Right renal pelvis (tissue), 4 donors: ENCODE measurements at regions not wholly inside any gene's neighbourhood (a gene's known extent, or its start where the extent isn't known, plus 50 kb on each side); places are given as distances from the start of the nearest gene placed in this dataset.
"Not testable (repeated sequence)": the region's sequence is repeated elsewhere in the genome, so short reads cannot be mapped to it uniquely, and the experiment has no call there.

Experiments used
- DNase-seq, 4 donors: peaks; one replicate each; pipeline ENCODE4 v3.0.0-alpha.2; 2013; ENCODE audit warnings: low read depth in 4 of 4, low spot score in 3 of 4, missing footprints in 1 of 4

DNA sequence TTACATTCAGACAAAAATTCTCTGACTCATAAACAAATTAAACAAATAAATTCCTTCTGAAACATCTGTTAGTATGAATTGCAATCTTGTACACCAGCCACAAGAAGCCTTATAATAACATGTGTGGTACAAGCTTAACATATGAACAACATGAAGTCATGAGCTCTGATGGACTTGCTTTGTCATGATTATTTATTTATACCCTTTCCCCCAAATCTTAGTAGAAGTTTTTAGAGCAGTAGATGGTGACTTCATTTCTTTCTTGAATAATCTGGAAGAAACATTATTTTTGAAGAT is 633.4 kb downstream of the EPHA3 start:
- no peak for DNase-seq

DNA sequence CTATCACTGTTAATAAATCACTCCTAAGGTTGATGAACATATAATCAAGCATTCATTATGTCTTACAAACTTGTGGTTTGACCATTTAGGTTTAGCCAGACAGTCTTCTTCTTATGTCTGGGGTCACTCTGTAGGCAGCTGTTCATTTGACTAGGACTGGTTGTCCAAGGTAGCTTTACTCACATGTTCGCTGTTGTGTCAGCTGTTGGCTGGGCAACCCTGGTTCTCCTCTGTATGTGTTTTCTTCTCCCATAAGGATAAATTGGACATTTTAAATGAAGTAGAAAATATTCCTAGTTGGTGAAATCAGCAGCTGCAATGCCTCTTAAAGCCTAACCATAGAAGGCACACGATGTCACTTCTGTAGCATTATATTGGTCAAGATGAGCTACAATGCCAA is 635.1 kb downstream of the EPHA3 start:
- DNase-seq, result no peak

DNA sequence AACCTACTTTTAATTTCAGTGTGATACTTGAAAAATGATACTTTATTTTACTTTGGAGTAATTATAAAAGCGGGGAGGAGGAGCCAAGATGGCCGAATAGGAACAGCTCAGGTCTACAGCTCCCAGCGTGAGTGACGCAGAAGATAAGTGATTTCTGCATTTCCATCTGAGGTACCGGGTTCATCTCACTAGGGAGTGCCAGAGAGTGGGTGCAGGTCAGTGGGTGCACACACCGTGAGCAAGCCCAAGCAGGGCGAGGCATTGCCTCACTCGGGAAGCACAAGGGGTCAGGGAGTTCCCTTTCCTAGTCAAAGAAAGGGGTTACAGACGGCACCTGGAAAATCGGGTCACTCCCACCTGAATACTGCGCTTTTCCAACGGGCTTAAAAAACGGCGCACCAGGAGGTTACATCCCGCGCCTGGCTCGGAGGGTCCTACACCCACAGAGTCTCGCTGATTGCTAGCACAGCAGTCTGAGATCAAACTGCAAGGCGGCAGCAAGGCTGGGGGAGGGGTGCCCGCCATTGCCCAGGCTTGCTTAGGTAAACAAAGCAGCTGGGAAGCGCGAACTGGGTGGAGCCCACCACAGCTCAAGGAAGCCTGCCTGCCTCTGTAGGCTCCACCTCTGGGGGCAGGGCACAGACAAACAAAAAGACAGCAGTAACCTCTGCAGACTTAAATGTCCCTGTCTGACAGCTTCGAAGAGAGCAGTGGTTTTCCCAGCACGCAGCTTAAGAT is 640.3 kb downstream of the EPHA3 start:
- DNase-seq, result not testable (repeated sequence)

DNA sequence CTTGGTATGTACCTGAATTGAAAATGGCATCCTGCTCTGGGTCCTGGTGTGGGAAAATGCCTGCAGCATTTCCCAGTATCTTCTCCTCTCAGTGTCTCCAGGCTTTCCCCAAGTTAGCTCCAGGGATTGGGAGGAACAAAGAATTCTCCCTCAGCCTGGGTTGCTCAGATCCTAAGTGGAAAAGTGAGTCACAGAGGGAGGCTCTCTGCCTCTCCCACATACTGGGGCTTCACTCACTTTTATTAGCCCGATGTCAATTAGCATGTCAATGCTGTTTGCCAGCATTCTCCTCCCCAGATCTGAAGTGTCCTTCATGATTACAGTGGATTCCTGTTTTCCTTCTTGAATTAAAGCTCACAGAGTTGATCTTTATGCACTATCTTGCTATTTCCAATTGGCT is 655.0 kb downstream of the EPHA3 start:
- no peak for DNase-seq

DNA sequence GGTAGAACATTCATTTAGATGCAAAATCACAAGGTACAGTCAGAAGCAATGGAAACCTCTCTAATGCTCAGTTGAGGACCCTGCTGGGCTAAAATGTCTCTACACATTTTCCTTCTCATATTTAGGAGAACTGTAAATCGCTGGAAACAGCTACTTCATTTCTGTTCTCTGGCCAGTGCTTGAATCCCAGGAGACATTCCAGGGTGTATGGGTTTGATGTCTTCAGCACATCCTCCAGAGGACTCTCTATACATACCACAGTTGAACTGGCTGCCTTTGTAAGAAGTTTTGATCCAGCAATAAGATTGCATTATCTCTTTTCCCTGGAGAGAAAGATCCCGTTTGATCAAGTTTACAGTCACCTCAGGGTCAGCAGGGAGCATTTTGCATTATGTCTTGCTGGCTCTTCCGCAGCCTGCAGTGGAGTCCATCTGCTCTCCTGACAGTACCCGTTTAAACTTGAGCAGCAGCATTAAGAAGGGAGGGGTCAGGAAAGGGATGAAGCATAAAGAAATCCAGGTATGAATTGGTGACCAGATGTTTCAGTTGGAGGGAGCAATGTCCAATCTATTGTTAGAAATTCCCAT is 676.0 kb downstream of the EPHA3 start:
- DNase-seq, result no peak

DNA sequence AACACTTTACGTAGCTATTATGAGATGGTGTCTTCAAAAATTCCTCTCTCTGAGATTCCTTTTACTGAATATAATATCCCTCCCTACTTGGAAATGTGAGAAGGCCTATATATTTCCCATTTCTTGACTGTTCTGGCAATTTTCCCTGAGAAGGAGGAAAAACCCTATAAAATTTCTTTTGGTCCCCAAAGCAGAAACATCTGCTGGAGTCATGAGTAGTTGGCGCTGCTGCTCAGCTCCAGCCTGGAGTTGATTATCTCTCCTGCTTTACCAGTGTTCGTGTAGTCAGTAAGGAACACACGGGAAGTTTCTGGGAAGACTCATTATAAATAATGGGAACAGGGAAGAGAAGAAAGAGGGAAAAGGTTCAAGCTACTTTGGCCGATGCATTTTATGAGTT is 680.1 kb downstream of the EPHA3 start:
- DNase-seq, result no peak

DNA sequence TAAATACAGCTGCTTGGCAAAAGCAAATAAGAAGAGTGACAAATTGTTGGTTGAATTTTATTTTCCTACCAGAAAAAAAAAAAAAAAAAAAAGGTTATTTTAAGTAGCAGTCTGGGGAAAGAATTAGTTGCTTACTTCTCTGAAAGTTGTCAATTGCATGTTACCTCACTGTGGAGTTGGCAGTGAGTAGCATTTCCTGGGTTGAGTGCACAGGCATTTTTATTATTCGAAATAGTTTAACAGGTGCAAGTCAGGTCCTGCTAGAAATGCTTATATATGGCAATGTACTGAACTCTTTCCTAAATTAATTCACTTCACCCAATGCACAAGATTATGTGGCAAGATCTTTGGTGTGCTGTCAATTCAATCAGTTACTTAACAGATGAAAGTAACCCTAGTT is 680.6 kb downstream of the EPHA3 start:
- no peak for DNase-seq

DNA sequence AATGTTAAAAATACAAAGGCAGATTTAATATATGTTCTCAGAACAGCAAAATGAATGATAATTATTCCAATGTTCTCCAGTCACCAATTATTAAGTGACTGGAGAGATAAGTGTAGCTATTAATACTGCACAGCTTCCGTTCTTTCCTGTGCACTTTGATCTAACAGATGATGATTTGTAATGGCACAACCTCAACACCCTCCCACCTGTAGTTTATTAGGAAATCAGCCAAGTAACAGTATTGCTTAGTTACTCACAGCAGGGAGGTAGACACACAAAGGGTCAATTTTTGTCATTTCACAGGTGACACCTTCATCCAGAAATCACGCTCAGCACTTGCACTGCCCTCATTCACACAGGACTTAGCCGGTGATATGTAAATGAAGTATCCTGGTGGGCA is 688.1 kb downstream of the EPHA3 start:
- DNase-seq, result no peak

DNA sequence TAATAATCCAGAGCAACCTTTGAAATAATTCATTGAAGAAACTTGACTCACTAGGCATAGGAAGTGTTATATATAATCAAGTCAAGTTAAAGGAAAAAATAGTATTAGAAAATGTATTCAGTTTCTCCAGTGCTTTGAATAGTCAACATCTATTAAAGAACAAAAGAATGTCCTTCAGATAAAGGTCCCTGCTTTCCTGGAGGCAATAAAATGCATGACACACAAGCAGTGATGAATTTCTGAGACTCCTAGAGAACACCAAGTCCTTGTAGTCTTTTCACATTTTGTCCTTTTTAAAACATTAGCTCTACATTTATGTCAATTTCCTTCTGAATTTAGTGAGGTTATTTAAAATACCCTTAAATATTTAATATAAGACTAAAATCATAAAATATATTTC is 695.5 kb downstream of the EPHA3 start:
- DNase-seq, result no peak

DNA sequence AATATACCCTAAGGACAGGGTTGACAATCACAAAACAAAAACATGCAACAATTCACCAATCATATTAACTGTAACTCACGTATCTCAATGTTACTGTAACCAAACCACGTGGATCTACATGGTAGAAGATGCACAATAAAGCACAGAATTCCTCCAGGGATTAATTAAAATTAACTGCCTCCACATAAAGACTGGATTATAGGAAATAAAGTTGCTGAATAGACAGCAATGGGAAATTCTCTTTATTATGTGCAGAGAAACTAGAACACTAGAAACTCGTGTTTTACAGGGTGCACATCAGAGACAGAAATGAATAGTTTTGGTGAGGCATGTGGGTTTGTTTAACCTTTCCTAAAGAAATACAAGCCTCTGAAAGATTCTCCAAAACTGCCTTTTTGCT is 696.3 kb downstream of the EPHA3 start:
- DNase-seq, result no peak

DNA sequence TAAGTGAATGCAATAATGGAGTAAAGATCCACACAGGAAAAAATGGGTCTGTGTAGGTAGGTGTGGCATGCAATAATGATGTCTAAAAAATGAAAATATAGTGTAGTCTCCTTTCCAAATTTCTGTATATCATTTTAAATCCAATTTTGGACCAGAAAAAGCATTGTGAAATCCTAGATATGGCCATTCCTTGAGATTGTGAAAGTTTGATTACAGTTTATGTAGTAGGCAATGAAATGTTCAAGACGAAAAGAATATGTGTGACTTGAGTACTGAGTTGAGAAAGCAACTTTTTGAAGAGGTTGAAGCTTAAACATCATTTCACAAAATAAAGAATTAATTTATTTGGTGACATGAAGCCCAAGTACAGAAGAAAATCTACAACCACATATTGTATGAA is 698.7 kb downstream of the EPHA3 start:
- no peak for DNase-seq

DNA sequence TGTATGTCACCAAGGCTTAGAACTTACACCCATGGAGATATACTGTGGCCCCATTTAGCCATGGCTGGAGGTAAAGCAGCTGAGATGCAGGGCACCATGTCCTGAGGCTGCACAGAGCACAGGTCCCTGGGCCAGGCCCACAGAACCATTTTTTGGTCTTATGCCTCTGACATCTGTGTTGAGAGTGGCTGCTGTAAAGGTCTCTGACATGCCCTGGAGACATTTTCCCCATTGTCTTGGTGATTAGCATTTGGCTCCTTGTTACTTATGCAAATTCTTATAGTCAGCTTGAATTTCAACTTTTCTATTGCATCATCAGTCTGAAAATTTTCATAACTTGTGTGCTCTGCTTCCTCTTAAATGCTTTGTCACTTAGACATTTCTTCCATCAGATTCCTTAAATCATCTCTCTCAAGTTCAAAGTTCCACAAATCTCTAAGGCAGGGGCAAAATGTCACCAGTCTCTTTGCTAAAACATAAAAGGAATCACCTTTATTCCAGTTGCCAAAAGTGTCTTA is 701.3 kb downstream of the EPHA3 start:
- no peak for DNase-seq

DNA sequence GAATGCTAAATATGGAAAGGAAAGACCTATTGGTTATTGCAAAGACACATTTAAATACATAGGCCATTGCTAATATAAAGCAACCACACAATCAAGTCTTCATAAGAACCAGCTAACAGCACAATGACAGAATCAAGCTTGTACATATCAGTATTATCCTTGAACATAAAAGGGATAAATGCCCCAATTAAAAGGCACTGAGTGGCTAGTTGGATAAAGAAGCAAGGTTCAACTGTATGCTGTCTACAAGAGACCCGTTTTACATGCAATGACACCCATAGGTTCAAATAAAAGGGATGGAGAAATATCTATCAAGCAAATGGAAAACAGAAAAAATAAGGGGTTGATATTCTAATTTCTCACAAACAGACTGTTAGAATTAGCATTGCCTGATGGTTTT is 706.1 kb downstream of the EPHA3 start:
- no peak for DNase-seq

DNA sequence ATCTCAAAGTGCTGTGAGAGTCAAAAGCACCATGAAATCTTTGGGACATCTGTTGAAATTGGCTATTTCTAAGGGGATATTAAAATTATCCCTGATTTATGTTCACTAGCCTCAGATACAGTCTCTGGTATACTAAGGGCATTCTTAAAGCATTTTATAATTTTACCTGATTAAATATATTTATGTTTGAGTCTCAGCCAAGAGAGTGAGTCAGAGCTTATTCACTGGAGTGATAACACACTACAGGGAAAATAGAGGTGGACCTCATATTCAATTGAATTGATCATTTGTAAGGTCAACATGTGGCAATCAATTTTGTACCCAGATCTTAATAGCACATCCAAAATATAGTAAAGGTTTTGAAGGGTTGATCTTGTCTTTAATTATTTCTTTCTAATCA is 733.6 kb downstream of the EPHA3 start:
- DNase-seq, result no peak

DNA sequence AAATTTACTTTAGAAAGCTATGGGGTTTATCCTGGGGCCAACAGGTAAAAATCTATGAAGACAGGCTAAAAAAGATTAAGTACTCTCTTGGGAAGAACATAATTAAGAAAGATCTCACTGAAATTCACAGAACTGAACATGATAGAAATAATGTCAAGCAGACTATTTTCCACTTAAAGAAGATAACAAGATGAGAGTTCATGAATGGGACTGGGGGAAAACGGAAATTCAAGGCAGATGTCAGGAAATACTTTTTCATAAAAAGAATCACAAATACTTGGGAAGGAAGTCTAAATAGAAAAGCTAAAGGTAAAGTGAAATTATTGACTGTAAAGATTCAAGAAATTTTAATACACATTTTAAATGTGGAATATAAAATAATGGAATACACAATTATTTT is 737.6 kb downstream of the EPHA3 start:
- DNase-seq, result no peak

DNA sequence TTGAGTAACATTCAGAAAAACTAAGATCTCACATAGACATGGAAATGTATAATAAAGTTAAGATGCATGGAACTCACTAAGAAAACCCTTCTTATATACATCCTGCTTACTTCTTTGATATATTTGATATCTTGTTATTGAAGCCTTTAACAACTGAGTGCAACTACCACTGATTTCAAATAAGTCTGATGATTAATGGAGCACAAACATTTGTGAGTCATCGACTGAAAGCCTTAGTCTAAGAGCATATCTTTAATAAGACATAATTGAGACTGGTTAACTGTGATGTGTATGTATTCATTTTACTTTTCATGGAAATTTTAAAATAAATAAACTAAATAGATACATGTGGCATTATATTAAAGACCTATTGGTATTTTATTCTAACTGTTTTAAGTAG is 740.5 kb downstream of the EPHA3 start:
- DNase-seq, result no peak

DNA sequence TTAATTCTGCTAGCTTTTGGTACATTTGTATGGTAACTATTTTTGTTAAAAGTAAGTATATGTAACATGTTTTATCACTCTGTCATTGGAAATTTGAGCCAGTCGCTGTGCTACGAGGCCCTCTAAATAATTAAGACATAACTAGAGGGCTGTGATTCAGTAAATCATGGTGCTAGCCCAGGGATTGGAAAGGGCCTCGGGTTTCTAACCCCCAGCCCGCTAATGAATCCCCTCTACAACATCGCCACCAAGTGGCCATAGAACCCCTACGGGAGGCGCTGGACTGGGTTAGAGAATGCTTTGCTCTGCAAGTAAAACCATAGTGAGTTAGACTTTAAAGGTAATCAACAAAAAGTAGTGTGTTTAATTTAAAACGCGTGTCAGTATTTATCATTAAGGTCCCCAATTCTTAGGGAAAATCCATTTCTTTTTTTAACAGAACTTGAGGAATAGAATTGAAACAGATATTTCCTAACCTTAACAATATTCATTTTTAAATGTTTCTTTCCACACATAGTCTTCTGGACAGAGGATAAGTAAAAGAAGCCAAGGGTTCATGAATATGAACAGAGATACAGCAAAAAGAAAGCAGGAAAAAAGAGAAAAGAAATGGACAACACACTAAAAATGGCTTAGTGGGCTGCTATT is 744.7 kb downstream of the EPHA3 start:
- DNase-seq, result peak; percentile 47 to 60 (median 54)

DNA sequence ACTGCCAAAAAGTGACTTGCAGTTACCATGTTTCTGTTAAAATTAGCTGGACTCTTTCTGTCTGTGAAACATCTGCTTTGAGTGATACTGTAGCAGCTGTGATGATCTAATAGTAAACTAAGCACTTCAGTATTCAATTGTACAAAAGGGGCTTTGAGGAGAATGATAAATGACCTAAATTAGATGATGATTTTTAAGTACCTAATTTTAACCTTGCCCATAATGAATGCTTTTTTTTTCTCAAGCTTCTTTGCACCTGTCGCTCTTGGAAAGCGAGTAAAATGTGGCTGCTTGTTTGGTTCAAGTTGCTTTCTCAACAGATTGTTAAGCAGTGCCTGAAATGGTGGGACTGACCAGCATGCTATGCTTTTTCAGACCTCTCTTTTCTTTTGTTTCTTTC is 752.3 kb downstream of the EPHA3 start:
- DNase-seq, result no peak

DNA sequence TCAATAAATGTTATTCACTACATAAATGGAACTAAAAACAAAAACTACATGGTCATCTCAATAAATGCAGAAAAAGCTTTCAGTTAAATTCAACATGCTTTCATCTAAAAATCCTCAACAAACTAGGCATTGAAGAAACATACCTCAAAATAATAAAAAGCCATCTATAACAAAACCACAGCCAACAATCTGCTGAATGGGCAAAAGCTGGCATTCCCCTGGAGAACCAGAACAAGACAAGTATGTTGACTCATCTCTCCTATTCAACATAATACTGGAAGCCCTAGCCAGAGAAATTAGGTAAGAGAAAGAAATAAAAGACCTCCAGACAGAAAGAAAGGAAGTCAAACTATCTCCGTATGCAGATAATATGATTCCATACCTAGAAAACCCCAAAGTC is 759.9 kb downstream of the EPHA3 start:
- DNase-seq, result no peak

DNA sequence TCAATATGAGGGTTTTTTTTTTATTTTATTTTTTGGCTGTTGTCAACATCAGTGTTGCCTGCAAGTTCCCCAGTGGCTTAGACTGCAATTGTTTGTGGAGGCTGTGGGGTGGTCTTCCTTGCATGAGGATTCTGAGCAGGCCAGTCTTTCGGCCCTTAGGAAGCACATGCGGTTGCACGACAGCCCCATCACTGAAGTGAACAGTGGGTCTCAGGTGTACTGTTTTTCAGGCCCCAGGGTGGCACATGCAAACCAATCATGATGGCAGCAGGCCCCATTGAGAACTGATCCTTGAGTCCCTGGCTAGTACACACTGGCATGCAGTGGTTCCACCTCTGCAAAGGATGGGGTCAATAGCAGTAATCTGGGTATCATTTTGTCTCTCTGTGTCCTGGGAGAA is 768.7 kb downstream of the EPHA3 start:
- no peak for DNase-seq

DNA sequence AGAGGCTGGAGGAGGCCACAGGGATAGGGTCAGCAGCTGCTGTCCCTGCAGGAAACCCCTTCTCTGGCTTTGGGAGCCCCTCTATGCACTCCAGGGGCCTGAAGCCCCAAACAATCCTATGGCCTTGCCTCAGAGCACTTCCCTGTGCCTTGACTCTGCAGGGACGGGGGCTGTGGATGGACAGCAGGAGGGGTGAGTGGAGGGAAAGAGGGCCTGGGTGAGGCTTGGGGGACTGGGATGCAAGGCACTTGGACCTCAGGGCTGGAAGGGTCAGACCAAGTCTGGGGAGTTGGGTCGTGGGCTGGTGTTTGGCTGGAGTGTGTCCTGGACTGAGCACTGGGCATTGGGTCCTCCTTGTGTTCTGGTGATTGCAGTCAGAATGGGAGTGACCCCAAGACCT is 769.8 kb downstream of the EPHA3 start:
- no peak for DNase-seq

DNA sequence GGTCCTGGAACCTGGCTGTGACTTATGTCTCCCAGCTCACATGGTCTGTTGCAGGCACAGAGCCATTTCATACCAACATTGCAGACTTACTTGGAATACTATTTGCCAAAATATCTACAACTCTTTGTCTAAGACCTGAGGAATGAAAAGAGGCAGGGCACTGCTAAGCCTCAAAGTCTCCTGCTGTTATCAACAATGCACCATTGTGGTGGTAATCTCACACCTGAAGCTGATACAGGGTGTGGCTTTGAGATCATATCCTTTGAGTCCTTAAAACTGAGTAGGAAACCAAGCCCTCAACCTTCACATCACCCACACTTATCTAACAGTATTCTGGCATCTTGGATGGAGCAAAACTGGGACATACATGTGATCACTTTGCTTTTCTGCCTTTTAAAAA is 782.0 kb downstream of the EPHA3 start:
- no peak for DNase-seq
